HG02571 (cell line): ENCODE measurements at regions not wholly inside any gene's neighbourhood (a gene's known extent, or its start where the extent isn't known, plus 50 kb on each side); places are given as distances from the start of the nearest gene placed in this dataset.
A peak's percentile ranks its signal among the peaks of the same experiment; 100 is the strongest.
"Not testable (repeated sequence)": the region's sequence is repeated elsewhere in the genome, so short reads cannot be mapped to it uniquely, and the experiment has no call there.

ENCODE experiments used
- ATAC-seq: cut with Tn5 transposase; IDR thresholded peaks from one replicate; pipeline ENCODE4 v1.9.1; 2021; ENCODE audit warnings: mild to moderate bottlenecking, moderate library complexity; ENCODE audit not compliant: unreplicated experiment

DNA sequence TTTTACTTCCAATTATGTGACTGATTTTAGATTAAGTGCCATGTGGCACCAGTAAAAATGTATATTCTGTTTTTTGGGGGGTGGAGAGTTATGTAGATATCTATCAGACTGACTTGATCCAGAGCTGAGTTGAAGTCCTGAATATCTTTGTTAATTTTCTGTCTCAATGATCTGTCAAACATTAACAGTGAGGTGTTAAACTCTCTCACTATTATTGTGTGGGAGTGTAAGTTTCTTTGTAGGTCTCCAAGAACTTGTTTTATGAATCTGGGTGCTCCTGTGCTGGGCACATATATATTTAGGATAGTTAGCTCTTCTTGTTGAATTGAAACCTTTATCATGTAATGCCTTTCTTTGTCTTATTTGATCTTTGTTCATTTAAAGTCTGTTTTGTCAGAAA lies 276.5 kb upstream of the USP25 start:
- ATAC-seq, result no peak

DNA sequence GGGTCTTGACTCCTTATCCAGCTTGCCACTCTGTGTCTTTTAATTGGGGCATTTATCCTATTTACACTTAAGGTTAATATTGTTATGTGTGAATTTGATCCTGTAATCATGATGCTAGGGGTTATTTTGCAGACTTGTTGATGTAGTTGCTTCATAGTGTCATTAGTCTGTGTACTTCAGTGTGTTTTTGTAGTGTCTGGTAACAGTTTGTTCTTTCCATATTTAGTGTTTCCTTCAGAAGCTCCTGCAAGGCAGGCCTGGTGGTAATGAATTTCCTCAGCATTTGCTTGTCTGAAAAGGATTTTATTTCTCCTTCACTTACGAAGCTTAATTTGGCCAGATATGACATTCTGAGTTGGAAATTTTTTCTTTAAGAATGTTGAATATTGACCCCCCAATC lies 276.0 kb upstream of the USP25 start:
- ATAC-seq, result not testable (repeated sequence)

DNA sequence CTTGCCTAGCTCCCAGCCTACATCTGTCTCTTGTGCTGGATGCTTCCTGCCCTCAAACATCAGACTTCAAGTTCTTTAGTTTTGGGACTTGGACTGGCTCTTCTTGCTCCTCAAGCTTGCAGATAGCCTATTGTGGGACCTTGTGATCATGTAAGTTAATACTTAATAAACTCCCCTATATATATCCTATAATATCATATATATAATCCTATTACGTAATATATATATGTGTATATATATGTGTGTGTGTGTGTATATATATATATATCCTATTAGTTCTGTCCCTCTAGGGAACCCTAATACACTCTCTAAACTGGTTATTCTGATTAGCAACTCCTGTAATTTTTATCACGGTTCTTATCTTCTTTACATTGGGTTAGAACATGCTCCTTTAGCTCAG lies 274.9 kb upstream of the USP25 start:
- ATAC-seq, result not testable (repeated sequence)

DNA sequence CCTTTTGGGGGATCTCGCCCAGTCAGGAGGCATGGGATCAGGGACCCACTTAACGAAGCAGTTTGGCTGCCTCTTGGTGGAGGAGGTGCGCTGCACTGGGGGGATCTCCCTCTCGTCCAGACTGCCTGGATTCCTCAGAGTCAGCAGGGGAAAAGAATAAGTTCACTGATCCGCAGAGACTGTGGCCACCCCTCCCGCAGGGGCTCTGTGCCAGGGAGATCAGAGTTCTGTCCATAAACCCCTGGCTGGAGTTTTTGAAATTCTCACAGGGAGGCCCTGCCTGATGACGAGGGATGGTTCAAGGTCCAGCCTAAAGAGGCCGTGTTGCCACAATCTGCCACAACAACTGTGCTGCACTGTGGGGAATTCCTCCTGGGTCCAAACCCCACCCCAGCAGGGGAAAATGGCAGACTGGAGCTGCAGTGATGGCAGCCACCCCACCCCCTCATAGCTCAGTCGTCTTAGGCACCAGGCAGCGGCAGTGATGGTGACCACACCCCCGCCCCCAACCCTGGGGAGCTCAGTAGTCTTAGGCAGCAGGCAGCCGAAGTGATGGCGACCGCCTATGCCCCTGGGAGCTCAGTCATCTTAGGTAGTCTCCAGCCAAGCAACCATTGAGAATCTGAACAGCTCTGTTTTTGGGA lies 273.8 kb upstream of the USP25 start:
- no peak for ATAC-seq

DNA sequence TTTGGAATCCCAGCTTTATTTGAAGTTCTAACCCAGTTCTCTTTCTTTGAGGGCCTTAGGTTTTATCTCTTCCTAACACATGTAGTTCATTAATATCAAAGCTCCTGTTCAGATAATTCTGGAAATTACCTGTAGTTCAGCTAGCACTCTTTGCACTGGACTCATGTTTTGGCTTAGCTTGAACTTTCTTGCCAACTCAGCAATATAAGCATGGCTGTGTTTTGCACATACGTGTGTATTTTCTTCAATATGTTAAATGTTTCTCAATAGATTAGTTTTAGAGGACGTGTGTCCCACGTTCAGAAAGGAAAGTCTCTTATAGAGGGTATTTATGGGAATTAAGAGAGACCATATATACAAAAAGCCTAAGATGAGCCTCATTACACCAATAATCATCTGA lies 271.8 kb upstream of the USP25 start:
- ATAC-seq, result no peak

DNA sequence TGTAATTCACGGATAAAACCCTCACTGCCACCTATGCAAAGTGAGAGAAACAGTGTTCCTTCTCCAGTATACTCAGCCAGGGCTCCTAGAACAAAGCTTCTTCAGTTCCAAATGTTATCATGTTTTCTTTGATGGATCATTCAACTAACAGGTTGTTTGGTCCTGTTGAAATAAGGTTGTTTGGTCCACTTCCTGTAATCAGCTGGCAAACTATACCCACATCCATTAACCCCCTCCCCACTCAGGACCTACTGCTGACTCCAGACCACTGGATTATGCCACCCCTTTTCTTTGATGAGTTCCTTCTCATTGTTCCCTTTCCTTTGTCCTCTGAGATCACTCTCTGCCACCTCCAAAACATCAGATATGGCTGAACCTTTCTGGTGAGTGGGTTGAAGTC lies 267.7 kb upstream of the USP25 start:
- ATAC-seq, result no peak

DNA sequence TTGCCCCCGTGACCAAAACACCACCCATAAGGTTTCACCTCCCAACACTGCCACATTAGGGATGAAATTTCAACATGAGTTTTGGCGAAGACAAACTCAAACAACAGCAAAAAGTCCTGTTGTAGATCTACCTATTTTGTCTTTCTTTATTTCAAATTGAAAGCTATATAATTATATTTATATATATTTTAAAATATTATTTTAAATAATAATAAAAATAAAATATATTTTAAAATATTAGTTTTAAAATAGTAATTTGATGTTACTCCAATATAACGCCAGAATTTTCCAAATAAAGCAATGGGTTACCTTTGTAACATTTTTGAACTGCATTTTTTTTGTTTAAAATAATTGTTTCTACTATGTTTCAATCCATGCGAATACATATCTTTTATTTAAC lies 263.5 kb upstream of the USP25 start:
- ATAC-seq, result no peak

DNA sequence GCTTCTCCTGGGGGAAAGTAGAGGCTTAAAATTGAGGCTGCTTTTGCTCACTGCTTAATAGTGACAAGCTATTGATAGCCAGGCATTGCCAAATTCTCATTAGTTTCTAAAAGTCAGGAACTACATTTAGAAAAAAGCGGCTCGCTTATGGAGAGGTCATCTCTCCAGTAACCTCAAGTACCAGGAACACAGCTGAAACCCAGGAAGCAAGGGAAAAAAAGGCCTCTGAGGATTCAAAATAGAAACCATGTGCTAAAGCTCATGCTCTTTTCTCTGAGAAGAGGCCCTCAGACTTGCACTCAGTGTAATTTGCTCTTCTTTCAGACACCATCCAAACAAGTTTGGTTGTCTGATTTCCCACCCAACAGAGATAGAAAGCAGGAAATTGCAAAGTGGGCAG lies 261.4 kb upstream of the USP25 start:
- no peak for ATAC-seq

DNA sequence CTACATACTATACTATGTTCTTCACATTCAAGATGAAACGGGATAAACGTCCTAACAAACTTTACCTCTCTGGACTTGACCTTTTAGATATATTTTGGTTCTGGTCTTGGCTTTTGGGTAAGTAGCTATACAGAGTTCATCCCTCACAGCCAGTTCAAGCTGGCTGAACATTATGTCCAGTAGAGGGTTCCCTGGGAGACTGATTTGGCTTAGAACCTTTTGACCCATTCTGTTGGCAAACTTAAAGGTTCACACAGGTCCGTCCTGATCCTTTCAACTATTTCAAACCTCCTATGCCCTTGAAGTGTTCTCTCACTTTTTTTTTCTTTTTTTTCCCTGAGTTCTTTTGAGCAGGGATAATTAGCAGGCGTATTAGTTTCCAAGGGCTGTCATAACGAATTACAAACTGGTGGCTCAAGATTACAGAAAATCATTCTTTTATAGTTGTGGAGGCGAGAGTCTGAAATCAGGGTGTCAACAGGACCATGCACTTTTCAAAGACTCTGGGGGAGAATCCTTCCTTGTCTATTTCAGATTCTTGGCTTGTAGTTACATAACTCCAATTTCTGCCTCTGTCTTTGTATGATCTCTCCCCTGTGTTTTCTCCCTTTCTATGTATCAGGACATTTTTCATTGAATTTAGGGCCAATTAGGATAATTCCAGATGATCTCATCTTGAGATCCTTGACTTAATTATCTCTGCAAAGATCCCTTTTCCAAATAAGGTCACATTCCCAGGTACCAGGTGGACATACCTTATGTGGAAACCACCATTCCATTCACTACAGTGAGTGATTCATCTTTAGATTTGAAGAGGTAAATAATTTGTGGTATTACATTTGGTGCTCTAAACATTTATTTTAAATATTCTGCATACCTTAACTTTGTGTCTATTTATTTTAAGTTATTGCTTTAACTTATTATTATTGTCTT lies 257.4 kb upstream of the USP25 start:
- no peak for ATAC-seq

DNA sequence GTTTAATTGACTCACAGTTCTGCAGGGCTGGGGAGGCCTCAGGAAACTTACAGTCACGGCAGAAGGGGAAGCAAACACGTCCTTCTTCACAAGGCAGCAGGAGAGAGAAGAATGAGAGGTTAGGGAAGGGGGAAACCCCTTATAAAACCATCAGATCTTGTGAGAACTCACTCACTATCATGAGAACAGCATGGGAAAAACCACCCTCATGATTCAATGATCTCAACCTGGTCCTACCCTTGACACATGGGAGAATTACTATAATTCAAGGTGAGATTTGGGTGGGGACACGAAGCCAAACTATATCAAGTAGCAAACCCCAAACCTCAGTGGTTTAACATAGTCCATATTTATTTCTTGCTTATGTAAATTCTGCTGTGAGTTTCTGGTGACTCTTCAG lies 252.0 kb upstream of the USP25 start:
- not testable (repeated sequence) for ATAC-seq

DNA sequence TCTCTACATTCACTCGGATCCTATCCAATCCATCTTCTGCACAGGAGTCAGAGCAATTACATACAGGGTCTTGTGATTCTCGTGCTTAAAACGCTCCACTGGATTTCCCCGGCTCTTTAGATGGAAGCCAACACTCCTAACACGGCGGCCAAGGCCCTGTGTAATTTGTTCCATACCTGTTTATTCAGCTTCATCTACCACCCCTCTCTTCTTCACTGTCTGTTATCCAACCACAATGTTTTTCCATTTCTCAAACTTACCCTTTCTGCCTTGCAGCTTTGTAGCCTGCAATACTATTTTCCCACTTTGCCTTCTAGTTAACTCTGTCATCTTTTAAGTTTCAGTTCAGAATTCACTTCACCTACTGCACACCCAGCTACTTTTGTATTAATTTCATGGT lies 249.6 kb upstream of the USP25 start:
- ATAC-seq, result no peak

DNA sequence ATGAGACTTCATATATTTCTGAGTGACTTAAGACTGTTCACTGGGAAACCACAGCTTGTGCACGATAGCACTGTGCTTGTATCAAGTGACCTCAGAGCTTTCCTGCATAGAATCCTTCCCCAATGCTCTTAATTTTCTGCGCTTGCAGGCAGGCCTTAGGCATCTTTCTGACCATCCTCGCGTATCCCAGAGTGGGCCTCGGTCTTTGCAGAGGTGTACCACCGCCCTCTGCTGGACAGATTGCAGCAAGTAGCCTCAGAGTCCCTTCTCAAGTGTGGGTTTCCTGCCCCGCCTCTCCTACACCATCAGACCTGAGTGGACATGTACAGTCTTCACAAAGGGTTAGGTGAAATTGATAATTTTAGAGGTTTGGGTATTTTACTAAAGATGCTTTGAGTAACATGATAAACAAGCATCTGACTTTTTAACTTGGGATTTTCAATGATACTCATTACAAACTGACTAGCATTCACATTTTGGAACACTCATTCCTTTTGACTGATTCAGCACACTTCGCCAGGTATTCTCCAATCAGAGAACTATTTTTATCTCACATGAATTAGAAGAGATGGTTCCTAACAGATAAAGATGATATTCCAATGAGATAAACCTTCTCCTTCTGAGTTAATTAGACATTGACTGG lies 246.5 kb upstream of the USP25 start:
- peak; percentile 99 for ATAC-seq

DNA sequence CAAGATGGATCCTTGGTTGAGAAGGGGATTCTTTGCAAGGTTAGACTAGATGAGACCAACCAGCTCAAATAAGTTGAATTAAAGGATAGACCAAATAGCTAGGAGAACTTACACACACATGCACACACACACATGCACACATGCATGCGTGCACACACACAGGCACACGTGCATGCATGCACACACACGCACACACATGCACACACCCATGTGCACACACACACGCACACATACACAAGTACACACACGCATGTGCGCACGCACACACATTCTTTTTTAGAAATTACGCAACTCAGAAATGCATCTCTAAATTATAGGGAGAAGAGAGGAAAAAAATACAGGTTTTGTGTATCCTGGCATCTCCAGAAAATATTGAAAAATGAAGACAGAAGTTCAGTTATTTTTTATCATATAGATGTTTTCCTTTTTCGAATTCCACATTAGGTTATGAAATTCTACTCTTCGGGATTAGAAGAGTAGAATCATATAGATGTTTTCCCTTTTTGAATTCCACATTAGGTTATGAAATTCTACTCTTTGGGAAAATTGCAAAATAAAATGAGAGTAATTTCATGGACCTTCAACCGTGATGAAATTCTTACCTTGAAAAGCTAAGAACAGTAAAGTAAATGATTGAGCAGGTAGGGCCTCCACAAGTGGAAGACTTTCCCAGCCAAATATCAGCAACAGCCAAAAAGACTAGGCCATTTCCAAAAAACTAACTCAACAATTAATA lies 243.2 kb upstream of the USP25 start:
- ATAC-seq, result no peak

DNA sequence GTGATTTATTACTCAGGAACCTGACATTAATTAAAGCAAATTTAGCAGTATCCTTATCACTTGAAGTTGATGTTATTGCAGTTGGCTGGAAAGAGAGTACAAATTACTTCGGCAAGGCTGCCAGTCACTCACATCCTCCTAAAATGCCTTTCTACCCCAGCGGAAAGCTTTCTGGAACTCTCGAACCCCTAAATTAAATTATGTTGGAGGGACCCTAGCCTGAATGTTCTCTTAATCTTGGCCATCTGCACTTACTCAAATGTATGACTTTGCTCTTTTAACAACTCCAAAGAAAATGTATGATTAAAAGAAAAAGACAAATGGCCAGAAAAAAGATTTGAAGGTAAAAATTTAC lies 242.6 kb upstream of the USP25 start:
- ATAC-seq, result no peak

DNA sequence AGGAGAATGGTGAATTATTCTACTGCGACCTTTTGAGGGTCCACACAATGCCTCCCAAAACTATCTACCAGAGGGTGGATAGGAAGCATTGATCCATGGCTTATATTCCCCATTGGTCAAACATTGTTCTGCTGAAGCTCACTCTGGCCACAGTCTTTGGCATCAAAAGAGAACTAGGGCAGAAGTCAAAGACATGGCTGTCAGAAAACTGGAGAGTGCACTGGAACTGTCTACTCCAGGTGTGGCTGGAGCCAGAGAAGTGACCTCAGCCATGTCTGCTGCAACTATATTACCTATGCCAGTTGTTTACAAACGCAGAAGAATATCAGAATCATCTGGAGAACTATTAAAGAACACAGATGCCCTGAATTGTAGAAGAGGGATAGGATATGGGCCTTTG lies 238.7 kb upstream of the USP25 start:
- no peak for ATAC-seq

DNA sequence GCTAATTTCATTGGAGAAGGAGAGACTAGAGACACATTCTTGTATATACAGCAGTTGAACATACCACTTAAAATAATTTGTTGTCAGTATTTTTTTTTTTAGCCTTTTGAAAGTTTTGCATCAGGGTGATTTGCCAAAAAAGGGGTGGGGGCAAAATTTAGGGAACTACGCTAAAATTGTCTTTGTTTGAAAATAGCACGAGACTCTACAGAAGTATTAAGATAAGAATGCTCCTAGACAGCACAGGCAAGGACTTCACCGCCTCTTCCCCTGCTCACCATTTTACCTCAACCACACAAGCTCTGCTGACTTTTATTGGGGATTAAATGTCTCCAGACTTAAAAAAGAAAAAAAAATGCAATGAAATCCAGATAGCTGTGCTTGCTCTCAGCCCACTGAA lies 236.1 kb upstream of the USP25 start:
- no peak for ATAC-seq

DNA sequence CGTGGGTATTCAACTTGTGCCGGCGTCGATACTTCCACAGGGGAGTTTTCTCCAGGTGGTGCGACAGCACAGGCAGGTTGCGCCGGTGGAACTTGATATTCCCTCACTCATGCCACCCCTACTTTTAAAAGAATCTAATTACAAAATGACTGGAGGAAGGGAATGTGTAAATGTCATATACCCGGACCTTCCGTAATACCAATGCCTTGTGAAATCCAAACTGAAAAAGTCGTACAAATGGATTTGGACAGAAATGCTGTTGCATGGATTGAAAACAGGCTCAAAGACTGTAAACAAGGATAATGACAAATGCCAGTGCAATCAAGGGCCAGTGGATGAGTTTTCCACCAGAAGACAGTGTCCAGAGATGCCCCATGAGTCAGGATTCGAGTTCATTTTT lies 235.3 kb upstream of the USP25 start:
- no peak for ATAC-seq

DNA sequence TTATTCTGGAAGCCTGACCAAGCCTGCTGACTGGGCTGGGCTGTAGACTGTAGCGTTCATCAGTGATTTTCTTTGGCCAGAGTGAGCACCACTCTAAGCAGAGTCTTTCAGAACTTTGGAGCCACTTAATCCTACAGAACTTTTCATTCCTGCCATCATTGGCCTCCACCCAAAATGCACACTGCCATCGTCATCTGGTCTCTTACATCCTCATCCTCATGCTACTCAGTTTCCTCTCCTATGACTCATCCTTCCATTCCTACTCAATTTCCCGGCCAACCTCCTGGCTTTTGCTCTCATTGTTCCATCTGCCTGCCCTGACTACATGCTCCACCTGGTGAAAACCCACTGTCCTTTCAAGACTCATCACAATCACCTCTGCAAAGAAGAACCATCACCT lies 233.8 kb upstream of the USP25 start:
- ATAC-seq, result no peak

DNA sequence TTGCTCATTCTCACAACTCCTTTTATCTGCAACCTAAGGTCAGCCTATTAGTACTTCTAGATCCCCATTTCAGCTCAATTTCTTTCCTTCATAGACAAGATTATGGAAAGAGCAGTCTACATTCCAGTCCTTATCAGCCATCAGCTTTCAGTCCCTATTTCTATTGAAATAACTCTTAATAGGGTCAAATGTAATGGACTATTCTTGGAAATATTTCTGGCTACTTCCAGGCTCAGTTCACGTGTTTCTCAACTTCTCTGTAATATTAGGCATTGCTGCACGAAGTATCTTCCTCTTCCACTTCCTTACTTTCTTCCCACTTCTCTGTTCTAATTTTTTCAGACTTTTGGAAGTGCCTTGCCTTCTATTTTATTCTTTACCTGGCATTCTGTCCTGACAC lies 232.9 kb upstream of the USP25 start:
- no peak for ATAC-seq

DNA sequence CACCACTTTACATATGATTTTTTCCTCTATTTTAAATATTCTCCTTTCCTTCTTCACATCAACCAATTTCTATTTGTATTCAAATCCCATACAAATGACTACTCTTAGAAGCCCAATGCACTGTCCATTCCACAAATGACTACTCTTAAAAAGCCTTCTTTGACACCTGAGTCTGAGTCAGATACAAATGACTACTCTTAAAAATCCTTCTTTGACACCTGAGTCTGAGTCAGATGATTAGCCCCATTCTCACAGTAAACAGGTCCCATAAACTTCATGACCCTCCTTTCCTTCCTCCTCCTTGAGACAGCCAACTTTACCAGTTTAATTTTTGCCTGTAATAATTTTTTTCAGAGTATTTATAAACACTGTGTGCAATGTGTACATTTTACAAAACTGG lies 231.3 kb upstream of the USP25 start:
- ATAC-seq, result no peak

DNA sequence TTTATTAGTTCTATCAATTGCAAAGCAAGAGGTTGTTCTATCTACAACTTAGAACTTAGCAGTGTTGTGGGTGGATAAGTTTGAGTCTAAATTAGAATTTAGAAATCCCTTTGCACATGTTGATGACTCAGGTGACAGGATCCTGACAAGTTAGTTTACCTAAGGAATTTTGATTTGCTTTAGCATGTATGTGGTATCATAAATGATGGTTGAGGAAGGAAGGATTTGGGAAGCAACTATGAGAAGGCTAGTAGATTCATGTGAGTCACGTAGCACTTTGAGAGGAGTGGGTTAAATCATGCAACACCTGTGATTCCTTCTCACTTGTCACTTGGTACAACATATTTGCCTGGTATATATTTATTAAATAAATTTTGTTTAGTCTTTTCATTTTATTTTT lies 223.7 kb upstream of the USP25 start:
- ATAC-seq, result no peak
